Peyer's patch (tissue), 4 donors: ENCODE measurements at regions not wholly inside any gene's neighbourhood (a gene's known extent, or its start where the extent isn't known, plus 50 kb on each side); places are given as distances from the start of the nearest gene placed in this dataset.

Experiments used
- DNase-seq, 3 donors: peaks; one replicate each; pipeline ENCODE4 v3.0.0-alpha.2; 2017 to 2019
- H3K27ac ChIP-seq, 4 donors: fragments of 200-600 bp; sonication (generic); one replicate each; pipeline ENCODE4 v1.5.1; 2016 to 2019
- H3K27me3 ChIP-seq, 2 donors: fragments of 200-600 bp; sonication (generic); one replicate each; pipeline ENCODE4 v1.5.1; 2019
- H3K36me3 ChIP-seq, 3 donors: fragments of 200-600 bp; sonication (generic); one replicate each; pipeline ENCODE4 v1.5.1; 2016 to 2019
- H3K4me1 ChIP-seq, 4 donors: fragments of 200-600 bp; sonication (generic); one replicate each; pipeline ENCODE4 v1.5.1; 2016 to 2019
- H3K4me3 ChIP-seq, 4 donors: fragments of 200-600 bp; sonication (generic); 1 replicate in 3 of 4; 2 replicates in 1 of 4; pipeline ENCODE4 v1.5.1; 2016 to 2019; ENCODE audit warnings: mild to moderate bottlenecking in 1 of 4
- H3K9me3 ChIP-seq, 4 donors: fragments of 200-600 bp; sonication (generic); one replicate each; pipeline ENCODE4 v1.5.1; 2016 to 2019; ENCODE audit warnings: mild to moderate bottlenecking in 1 of 4
- CTCF ChIP-seq, 6 experiments: fragments of 450-650 bp in 4 of 6; fragments of 200-600 bp in 2 of 6; sonication (generic) in 1 of 6; IDR thresholded peaks; one replicate each; pipeline ENCODE4 v1.5.1; 2017 to 2019; ENCODE audit warnings: antibody characterized with exemption in 6 of 6, mild to moderate bottlenecking in 3 of 6, moderate library complexity in 1 of 6
- POLR2A ChIP-seq, 2 donors: fragments of 450-650 bp; IDR thresholded peaks; one replicate each; pipeline ENCODE4 v1.5.1; 2017; ENCODE audit warnings: antibody characterized with exemption in 2 of 2, mild to moderate bottlenecking in 2 of 2, moderate library complexity in 2 of 2

GRCh38 chr3:102672305-102672704, 237.5 kb downstream of the ZPLD1 start:
- no peaks in the 10 kb centered on the region for H3K27me3 ChIP-seq
- H3K36me3 ChIP-seq, result no peaks in the 10 kb centered on the region
- no peak for DNase-seq
- H3K9me3 ChIP-seq, result no peaks in the 10 kb centered on the region
- H3K27ac ChIP-seq, result no peak overlapping the region
- no peak overlapping the region for H3K4me3 ChIP-seq
- H3K4me1 ChIP-seq, result no peaks in the 10 kb centered on the region
- TF ChIP-seq POLR2A (IDR thresholded peaks at IDR 0.05) (no peak), CTCF (IDR thresholded peaks at IDR 0.05) (no peak)

GRCh38 chr3:102673271-102674115, 238.7 kb downstream of the ZPLD1 start:
- peak; percentile 35 to 77 (median 61) for DNase-seq
- Histone ChIP-seq H3K27me3 (no peaks in the 10 kb centered on the region), H3K9me3 (no peaks in the 10 kb centered on the region), H3K4me3 (peak overlapping the region in 1 of 4 donors; percentile 17), H3K27ac (no peak overlapping the region), H3K4me1 (no peaks in the 10 kb centered on the region), H3K36me3 (no peaks in the 10 kb centered on the region)
- TF ChIP-seq CTCF (IDR thresholded peaks at IDR 0.05), result peak in 4 of 6 experiments; percentile 59 to 70 (median 66)
- no peak for TF ChIP-seq POLR2A (IDR thresholded peaks at IDR 0.05)

GRCh38 chr3:102674284-102674683, 239.5 kb downstream of the ZPLD1 start:
- no peak for DNase-seq
- H3K4me1 ChIP-seq, result no peaks in the 10 kb centered on the region
- no peak overlapping the region for H3K4me3 ChIP-seq
- H3K36me3 ChIP-seq, result no peaks in the 10 kb centered on the region
- H3K27me3 ChIP-seq, result no peaks in the 10 kb centered on the region
- no peaks in the 10 kb centered on the region for H3K9me3 ChIP-seq
- no peak overlapping the region for H3K27ac ChIP-seq
- TF ChIP-seq CTCF (IDR thresholded peaks at IDR 0.05), result no peak
- no peak for TF ChIP-seq POLR2A (IDR thresholded peaks at IDR 0.05)

GRCh38 chr3:102676424-102676823, 241.6 kb downstream of the ZPLD1 start:
- H3K27me3 ChIP-seq, result no peaks in the 10 kb centered on the region
- TF ChIP-seq CTCF (IDR thresholded peaks at IDR 0.05), result no peak

GRCh38 chr3:102682741-102683140, 247.9 kb downstream of the ZPLD1 start:
- no peak overlapping the region for H3K27ac ChIP-seq
- H3K9me3 ChIP-seq, result no peaks in the 10 kb centered on the region
- H3K4me1 ChIP-seq, result no peaks in the 10 kb centered on the region
- TF ChIP-seq POLR2A (IDR thresholded peaks at IDR 0.05), result no peak
- no peak for TF ChIP-seq CTCF (IDR thresholded peaks at IDR 0.05)
- no peak for DNase-seq
- H3K36me3 ChIP-seq, result no peaks in the 10 kb centered on the region
- H3K27me3 ChIP-seq, result no peaks in the 10 kb centered on the region
- no peak overlapping the region for H3K4me3 ChIP-seq

More at GRCh38 chr3:102676424-102676823, 241.6 kb downstream of the ZPLD1 start:
- H3K9me3 ChIP-seq, result no peaks in the 10 kb centered on the region
- no peak for DNase-seq
- H3K4me3 ChIP-seq, result no peak overlapping the region
- no peaks in the 10 kb centered on the region for H3K4me1 ChIP-seq
- no peaks in the 10 kb centered on the region for H3K36me3 ChIP-seq
- no peak overlapping the region for H3K27ac ChIP-seq
